ENCODE measurements at regions not wholly inside any gene's neighbourhood (a gene's known extent, or its start where the extent isn't known, plus 50 kb on each side); places are given as distances from the start of the nearest gene placed in this dataset.

GRCh38 chrX:33735182-33735581 lies 396.9 kb downstream of the FAM47A start:
- TF ChIP-seq REST (IDR thresholded peaks at IDR 0.05; ENCODE audit: unreplicated experiment) (no peak), CTCF (conservative IDR thresholded peaks at IDR 0.05; ENCODE audit: low read depth in 2 of 2) (no peak), CREB1 (CRISPR knock-in tag; IDR thresholded peaks at IDR 0.05; ENCODE audit: low read depth) (no peak), POLR2AphosphoS5 (IDR thresholded peaks at IDR 0.05; ENCODE audit: low read depth) (no peak), JUNB (IDR thresholded peaks at IDR 0.05; ENCODE audit: unreplicated experiment) (no peak), EZH2phosphoT487 (IDR thresholded peaks at IDR 0.05; ENCODE audit: unreplicated experiment) (no peak), EZH2 (IDR thresholded peaks at IDR 0.05; ENCODE audit: low read depth, unreplicated experiment) (no peak)
